ENCODE measurements at regions not wholly inside any gene's neighbourhood (a gene's known extent, or its start where the extent isn't known, plus 50 kb on each side); places are given as distances from the start of the nearest gene placed in this dataset.

- DNase-seq = no peak
These were observed 205.5 kb downstream of the USP12 start for GRCh38 chr13:26965952-26966700.

- no peak for DNase-seq
These were observed 204.0 kb upstream of the GPR12 start for GRCh38 chr13:26964278-26965250.

- no peak for DNase-seq
These were observed 202.1 kb upstream of the GPR12 start for GRCh38 chr13:26962671-26963070.

- no peak for DNase-seq
These were observed 201.5 kb upstream of the GPR12 start for GRCh38 chr13:26961890-26962615.

- no peak for DNase-seq
These were observed 196.6 kb upstream of the GPR12 start for GRCh38 chr13:26957182-26957581.

- DNase-seq = no peak
These were observed 196.0 kb upstream of the GPR12 start for GRCh38 chr13:26956522-26957142.

- no peak for DNase-seq
These were observed 194.4 kb upstream of the GPR12 start for GRCh38 chr13:26954976-26955375.

- no peak for DNase-seq
These were observed 192.7 kb upstream of the GPR12 start for GRCh38 chr13:26953291-26953690.

- no peak for DNase-seq
These were observed 192.1 kb upstream of the GPR12 start for GRCh38 chr13:26952551-26953143.

GRCh38 chr13:26951581-26952177 is 191.1 kb upstream of the GPR12 start:
- DNase-seq = no peak

GRCh38 chr13:26950968-26951367 is 190.4 kb upstream of the GPR12 start:
- DNase-seq = no peak

- DNase-seq = no peak
These were observed 190.0 kb upstream of the GPR12 start for GRCh38 chr13:26950546-26950945.

GRCh38 chr13:26949701-26950502 is 189.3 kb upstream of the GPR12 start:
- DNase-seq = no peak

GRCh38 chr13:26948353-26948752 is 187.8 kb upstream of the GPR12 start:
- DNase-seq = no peak

GRCh38 chr13:26946684-26947343 is 186.2 kb upstream of the GPR12 start:
- DNase-seq = no peak

- no peak for DNase-seq
These were observed 183.2 kb upstream of the GPR12 start for GRCh38 chr13:26943748-26944147.

GRCh38 chr13:26942184-26942583 is 181.6 kb upstream of the GPR12 start:
- no peak for DNase-seq

- DNase-seq = no peak
These were observed 181.0 kb upstream of the GPR12 start for GRCh38 chr13:26941345-26942174.

GRCh38 chr13:26934096-26934495 is 173.5 kb upstream of the GPR12 start:
- DNase-seq = no peak

- DNase-seq = no peak
These were observed 171.9 kb upstream of the GPR12 start for GRCh38 chr13:26932465-26932864.

All from activated CD8-positive, alpha-beta memory T cell treated with anti-CD3 and anti-CD28 coated beads, Interleukin-2, amount 50 U/mL, for 4 hours (primary cell).